ENCODE measurements at regions not wholly inside any gene's neighbourhood (a gene's known extent, or its start where the extent isn't known, plus 50 kb on each side); places are given as distances from the start of the nearest gene placed in this dataset.

GRCh38 chr12:20985399-20985798 lies 145.6 kb upstream of the SLCO1B1 start:
- no peaks in the 10 kb centered on the region for H3K9me3 ChIP-seq (ENCODE audit: control insufficient read depth, low read depth, low read length)
- no CpG with 5 or more reads among the region's 1 CpG for WGBS (ENCODE audit: extremely low coverage, insufficient read length, low lambda C conversion rate)
- no peak overlapping the region for H2BK120ac ChIP-seq (ENCODE audit: low read depth, low read length, poor library complexity, severe bottlenecking)
- H4K91ac ChIP-seq (ENCODE audit: insufficient read length, low read depth, low read length): no peak overlapping the region
- H2BK12ac ChIP-seq (ENCODE audit: insufficient read length, low read depth, low read length): no peak overlapping the region
- no peak overlapping the region for H3K4me2 ChIP-seq (ENCODE audit: insufficient read depth, insufficient read length, low read length)
- H3K18ac ChIP-seq (ENCODE audit: insufficient read length, low read depth, low read length): no peak overlapping the region
- no peak overlapping the region for H2AFZ ChIP-seq (ENCODE audit: low read length)
- peaks cover 21 to 30% of the 10 kb centered on the region in 2 experiments for H3K9me3 Mint-ChIP-seq
- no peak overlapping the region for H4K8ac ChIP-seq (replicated peaks; ENCODE audit: insufficient read length, low read depth, low read length)
- H3K79me2 ChIP-seq (ENCODE audit: insufficient read depth, low read length): no peaks in the 10 kb centered on the region
- H3K4me1 Mint-ChIP-seq: no peaks in the 10 kb centered on the region
- H3K36me3 Mint-ChIP-seq (ENCODE audit: insufficient read depth in 1 of 3, low read depth in 3 of 3): peaks cover 0 to 4% (median 2%) of the 10 kb centered on the region in 3 experiments; a peak in 3 of 7 replicates
- TF ChIP-seq CTCF (conservative IDR thresholded peaks at IDR 0.05): no peak
- no peaks in the 10 kb centered on the region for H3K79me1 ChIP-seq (ENCODE audit: insufficient read depth, low read depth, low read length, poor library complexity, severe bottlenecking)
- no peak overlapping the region for H2BK15ac ChIP-seq (ENCODE audit: low read depth, low read length)
- no peak overlapping the region for H2AK5ac ChIP-seq (ENCODE audit: insufficient read length, low read length)
- no peaks in the 10 kb centered on the region for H3K27me3 ChIP-seq (ENCODE audit: insufficient read depth, low read length)
- H3K4me3 Mint-ChIP-seq: no peak overlapping the region
- H3K56ac ChIP-seq (ENCODE audit: insufficient read length, low read depth, low read length): no peak overlapping the region
- no peak overlapping the region for H3K14ac ChIP-seq (ENCODE audit: insufficient read depth, low read length)
- H3K27ac ChIP-seq (ENCODE audit: insufficient read length, low read depth, low read length): no peak overlapping the region
- no peak overlapping the region for H4K5ac ChIP-seq (ENCODE audit: insufficient read length, low read depth, low read length)
- H3K23ac ChIP-seq (ENCODE audit: insufficient read length, low read depth, low read length): no peak overlapping the region
- H3K9ac ChIP-seq (ENCODE audit: extremely low read depth, insufficient read length, low read length): no peak overlapping the region
- H3K4ac ChIP-seq (ENCODE audit: low read depth, low read length): no peak overlapping the region
- no peak for DNase-seq
- no peak overlapping the region for H2BK20ac ChIP-seq (ENCODE audit: low read depth, low read length, poor library complexity, severe bottlenecking)
- H3K27me3 Mint-ChIP-seq (ENCODE audit: low read depth): no peaks in the 10 kb centered on the region
- H4K20me1 ChIP-seq (ENCODE audit: control insufficient read depth, insufficient read depth, insufficient read length): no peaks in the 10 kb centered on the region
- H2BK5ac ChIP-seq (ENCODE audit: insufficient read length, low read length): no peak overlapping the region
- H3T11ph ChIP-seq (ENCODE audit: low read length): no peak overlapping the region
- H3K27ac Mint-ChIP-seq: no peak overlapping the region
- H3K4me1 ChIP-seq (ENCODE audit: insufficient read depth, low read length): no peaks in the 10 kb centered on the region
- no peaks in the 10 kb centered on the region for H3K23me2 ChIP-seq (ENCODE audit: insufficient read length, low read depth, low read length, poor library complexity, severe bottlenecking)
